ENCODE measurements at regions not wholly inside any gene's neighbourhood (a gene's known extent, or its start where the extent isn't known, plus 50 kb on each side); places are given as distances from the start of the nearest gene placed in this dataset.

DNA sequence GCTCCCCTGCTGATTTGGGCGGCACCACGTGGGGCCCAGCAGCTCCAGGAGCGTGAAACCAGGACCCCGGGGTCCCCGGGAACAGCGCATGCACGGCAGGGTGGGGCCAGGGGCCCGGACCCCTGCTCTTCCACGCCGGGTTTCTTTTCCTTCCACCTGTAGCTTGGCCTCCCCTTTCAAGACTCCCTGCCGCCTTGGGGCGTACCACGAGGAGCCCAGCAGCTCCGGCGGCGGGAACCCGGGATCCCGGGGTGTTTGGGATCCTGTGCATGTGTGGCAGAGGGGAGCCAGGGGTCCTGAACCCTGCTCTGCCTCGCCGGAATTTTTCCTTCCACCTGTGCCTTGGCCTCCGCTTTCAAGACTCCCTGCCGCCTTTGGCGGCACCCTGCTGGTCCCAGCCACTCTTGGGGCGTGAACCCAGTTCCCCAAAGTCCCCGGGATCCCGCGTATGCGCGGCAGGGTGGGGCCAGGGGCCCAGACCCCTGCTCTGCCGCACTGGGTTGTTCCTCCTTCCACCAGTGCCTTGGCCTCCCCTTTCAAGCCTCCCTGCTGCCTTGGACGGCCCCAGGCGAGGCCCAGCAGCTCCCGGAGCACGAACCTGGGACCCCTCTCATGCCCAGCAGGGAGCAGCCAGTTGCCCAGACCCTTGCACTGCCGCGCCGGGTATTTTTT lies 322.7 kb downstream of the ALG10 start:
- POLR2A ChIA-PET: no interaction called here
- H3K9me3 ChIP-seq (ENCODE audit: low read length): no peaks in the 10 kb centered on the region

DNA sequence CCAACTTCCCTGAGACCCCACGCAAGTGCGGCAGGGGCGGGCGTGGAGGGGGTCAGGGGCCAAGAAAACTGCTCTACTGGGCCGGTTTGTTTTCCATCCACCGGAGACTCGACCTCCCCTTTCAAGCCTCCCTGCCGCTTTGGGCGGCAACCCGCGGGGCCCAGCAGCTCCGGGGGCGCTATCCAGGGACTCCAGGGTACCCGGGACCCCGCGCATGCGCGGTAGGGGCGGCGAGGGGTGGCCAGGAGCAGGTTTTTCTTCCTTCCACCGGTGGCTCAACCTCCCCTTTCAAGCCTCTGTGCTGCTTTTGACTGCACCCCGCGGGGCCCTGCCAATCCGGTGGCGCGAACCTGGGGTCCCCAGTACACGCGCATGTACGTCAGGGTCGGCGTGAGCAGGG lies 323.5 kb downstream of the ALG10 start:
- CTCF ChIA-PET: no interaction called here
- Mint-ChIP-seq H3K4me1 (no peaks in the 10 kb centered on the region), H3K4me3 (no peak overlapping the region), H3K27me3 (no peaks in the 10 kb centered on the region), H3K36me3 (no peaks in the 10 kb centered on the region), H3K27ac (no peak overlapping the region), H3K9me3 (peaks cover 0 to 12% (median 5%) of the 10 kb centered on the region in 5 donors)
- Histone ChIP-seq H3K4me3 (ENCODE audit: low read length) (no peak overlapping the region), H3K9me3 (ENCODE audit: low read length) (no peaks in the 10 kb centered on the region), H3K4me1 (ENCODE audit: insufficient read depth, low read length) (no peaks in the 10 kb centered on the region), H3K27ac (ENCODE audit: low read depth, low read length) (no peak overlapping the region), H3K27me3 (ENCODE audit: insufficient read depth, low read length, poor library complexity, severe bottlenecking) (no peaks in the 10 kb centered on the region), H3K36me3 (ENCODE audit: insufficient read depth, low read length) (no peaks in the 10 kb centered on the region)
- POLR2A ChIA-PET: no interaction called here
- no peak for DNase-seq

More for the DNA sequence above, 322.7 kb downstream of the ALG10 start:
- Mint-ChIP-seq H3K27me3 (no peaks in the 10 kb centered on the region), H3K4me1 (no peaks in the 10 kb centered on the region), H3K27ac (no peak overlapping the region), H3K9me3 (peaks cover 0 to 17% (median 6%) of the 10 kb centered on the region in 5 donors), H3K36me3 (no peaks in the 10 kb centered on the region), H3K4me3 (no peak overlapping the region)
- CTCF ChIA-PET: no interaction called here
- no peak overlapping the region for H3K27ac ChIP-seq (ENCODE audit: low read depth, low read length)
- no peaks in the 10 kb centered on the region for H3K36me3 ChIP-seq (ENCODE audit: insufficient read depth, low read length)
- H3K4me1 ChIP-seq (ENCODE audit: insufficient read depth, low read length): no peaks in the 10 kb centered on the region
- no peaks in the 10 kb centered on the region for H3K27me3 ChIP-seq (ENCODE audit: insufficient read depth, low read length, poor library complexity, severe bottlenecking)
- H3K4me3 ChIP-seq (ENCODE audit: low read length): no peak overlapping the region
- no peak for DNase-seq

GRCh38 chr12:34346372-34347034 lies 324.2 kb downstream of the ALG10 start:
- Histone ChIP-seq H3K36me3 (ENCODE audit: insufficient read depth, low read length) (no peaks in the 10 kb centered on the region), H3K4me1 (ENCODE audit: insufficient read depth, low read length) (no peaks in the 10 kb centered on the region), H3K4me3 (ENCODE audit: low read length) (no peak overlapping the region), H3K27me3 (ENCODE audit: insufficient read depth, low read length, poor library complexity, severe bottlenecking) (no peaks in the 10 kb centered on the region), H3K27ac (ENCODE audit: low read depth, low read length) (no peak overlapping the region), H3K9me3 (ENCODE audit: low read length) (no peaks in the 10 kb centered on the region)
- ChIA-PET CTCF (no interaction called here), POLR2A (no interaction called here)
- H3K36me3 Mint-ChIP-seq: no peaks in the 10 kb centered on the region
- H3K9me3 Mint-ChIP-seq: peaks cover 0 to 11% (median 5%) of the 10 kb centered on the region in 5 donors
- no peak overlapping the region for H3K27ac Mint-ChIP-seq
- DNase-seq: no peak
- no peaks in the 10 kb centered on the region for H3K4me1 Mint-ChIP-seq
- H3K27me3 Mint-ChIP-seq: no peaks in the 10 kb centered on the region
- no peak overlapping the region for H3K4me3 Mint-ChIP-seq

DNA sequence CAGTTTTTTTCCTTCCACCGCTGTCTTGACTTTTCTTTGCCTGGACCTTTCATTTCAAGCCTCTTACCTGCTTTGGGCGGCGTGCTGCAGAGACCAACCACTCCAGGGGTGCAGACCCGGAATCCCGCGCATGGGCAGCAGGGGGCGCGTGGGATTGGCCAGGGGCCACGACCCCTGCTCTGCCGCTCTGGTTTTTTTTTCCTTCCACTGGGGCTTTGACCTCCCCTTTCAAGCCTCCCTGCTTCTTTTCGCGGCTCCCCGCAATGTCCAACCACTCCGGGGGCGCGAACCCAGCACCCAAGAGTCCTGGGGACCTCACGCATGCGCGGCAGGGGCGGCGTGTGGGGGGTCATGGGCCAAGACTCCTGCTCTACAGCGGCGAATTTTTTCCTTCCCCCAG lies 325.1 kb downstream of the ALG10 start:
- no peaks in the 10 kb centered on the region for H3K27me3 Mint-ChIP-seq
- no peak overlapping the region for H3K27ac Mint-ChIP-seq
- no peaks in the 10 kb centered on the region for H3K27me3 ChIP-seq (ENCODE audit: insufficient read depth, low read length, poor library complexity, severe bottlenecking)
- DNase-seq: no peak
- peaks cover 0 to 9% (median 5%) of the 10 kb centered on the region in 5 donors for H3K9me3 Mint-ChIP-seq
- ChIA-PET CTCF (no interaction called here), POLR2A (no interaction called here)
- H3K36me3 Mint-ChIP-seq: no peaks in the 10 kb centered on the region
- no peaks in the 10 kb centered on the region for H3K4me1 Mint-ChIP-seq
- no peak overlapping the region for H3K4me3 Mint-ChIP-seq
- H3K9me3 ChIP-seq (ENCODE audit: low read length): no peaks in the 10 kb centered on the region
- H3K27ac ChIP-seq (ENCODE audit: low read depth, low read length): no peak overlapping the region
- no peak overlapping the region for H3K4me3 ChIP-seq (ENCODE audit: low read length)
- no peaks in the 10 kb centered on the region for H3K36me3 ChIP-seq (ENCODE audit: insufficient read depth, low read length)
- no peaks in the 10 kb centered on the region for H3K4me1 ChIP-seq (ENCODE audit: insufficient read depth, low read length)

- Histone ChIP-seq H3K27me3 (ENCODE audit: insufficient read depth, low read length, poor library complexity, severe bottlenecking) (no peaks in the 10 kb centered on the region), H3K27ac (ENCODE audit: low read depth, low read length) (no peak overlapping the region), H3K4me1 (ENCODE audit: insufficient read depth, low read length) (no peaks in the 10 kb centered on the region), H3K36me3 (ENCODE audit: insufficient read depth, low read length) (no peaks in the 10 kb centered on the region), H3K9me3 (ENCODE audit: low read length) (no peaks in the 10 kb centered on the region), H3K4me3 (ENCODE audit: low read length) (no peak overlapping the region)
- POLR2A ChIA-PET: no interaction called here
- no peaks in the 10 kb centered on the region for H3K4me1 Mint-ChIP-seq
- peaks cover 0 to 7% (median 5%) of the 10 kb centered on the region in 5 donors for H3K9me3 Mint-ChIP-seq
- H3K4me3 Mint-ChIP-seq: no peak overlapping the region
- H3K36me3 Mint-ChIP-seq: no peaks in the 10 kb centered on the region
- H3K27me3 Mint-ChIP-seq: no peaks in the 10 kb centered on the region
- DNase-seq: no peak
- no peak overlapping the region for H3K27ac Mint-ChIP-seq
- CTCF ChIA-PET: no interaction called here
Observed at GRCh38 chr12:34348064-34348463, 325.8 kb downstream of the ALG10 start.

DNA sequence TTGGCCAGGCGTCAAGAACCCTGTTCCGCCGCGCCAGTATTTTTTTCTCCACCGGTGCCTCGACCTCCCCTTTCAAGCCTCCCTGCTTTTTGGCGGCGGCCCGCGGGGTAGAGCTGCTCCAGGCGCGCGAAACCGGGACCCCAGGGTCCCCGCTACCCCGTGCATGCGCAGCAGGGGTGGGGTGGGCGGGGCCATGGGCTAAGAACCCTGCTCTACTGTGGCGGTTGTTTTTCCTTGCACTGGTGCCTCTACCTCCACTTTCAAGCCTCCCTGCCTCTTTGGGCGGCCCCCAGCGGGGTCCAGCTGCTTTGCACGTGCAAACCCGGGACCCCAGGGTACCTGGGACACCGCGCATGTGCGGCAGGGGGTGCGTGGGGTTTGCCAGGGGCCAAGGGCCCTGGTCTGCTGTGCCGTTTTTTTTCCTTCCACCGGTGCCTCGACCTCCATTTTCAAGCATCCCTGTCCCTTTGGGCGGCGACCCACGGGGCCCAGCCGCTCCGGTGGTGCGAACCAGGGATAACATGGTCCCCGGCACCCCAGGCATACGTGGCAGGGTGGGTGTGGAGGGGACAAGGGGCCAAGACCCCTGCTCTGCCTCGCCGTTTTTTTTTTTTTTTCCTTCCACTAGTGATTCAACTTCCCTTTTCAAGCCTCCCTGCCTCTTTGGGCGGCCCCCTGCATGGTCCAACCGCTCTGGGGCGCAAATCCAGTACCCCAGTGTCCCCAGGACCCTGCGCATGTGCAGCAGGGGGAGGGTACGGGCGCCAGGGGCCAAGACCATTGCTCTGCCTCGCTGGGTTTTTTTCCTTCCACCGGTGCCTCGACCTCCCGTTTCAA lies 326.8 kb downstream of the ALG10 start:
- CTCF ChIA-PET: no interaction called here
- H3K36me3 Mint-ChIP-seq: no peaks in the 10 kb centered on the region

GRCh38 chr12:34349673-34349961 lies 327.3 kb downstream of the ALG10 start:
- H3K27ac Mint-ChIP-seq: no peak overlapping the region
- no peaks in the 10 kb centered on the region for H3K9me3 ChIP-seq (ENCODE audit: low read length)
- no peaks in the 10 kb centered on the region for H3K36me3 ChIP-seq (ENCODE audit: insufficient read depth, low read length)
- no peak overlapping the region for H3K4me3 ChIP-seq (ENCODE audit: low read length)
- no peaks in the 10 kb centered on the region for H3K27me3 ChIP-seq (ENCODE audit: insufficient read depth, low read length, poor library complexity, severe bottlenecking)
- no peaks in the 10 kb centered on the region for H3K27me3 Mint-ChIP-seq
- H3K27ac ChIP-seq (ENCODE audit: low read depth, low read length): no peak overlapping the region
- no peak for DNase-seq
- H3K36me3 Mint-ChIP-seq: no peaks in the 10 kb centered on the region
- no peaks in the 10 kb centered on the region for H3K4me1 ChIP-seq (ENCODE audit: insufficient read depth, low read length)
- POLR2A ChIA-PET: no interaction called here
- CTCF ChIA-PET: no interaction called here
- H3K9me3 Mint-ChIP-seq: peaks cover 0 to 6% (median 4%) of the 10 kb centered on the region in 5 donors
- H3K4me3 Mint-ChIP-seq: no peak overlapping the region
- no peaks in the 10 kb centered on the region for H3K4me1 Mint-ChIP-seq

More for the DNA sequence above, 326.8 kb downstream of the ALG10 start:
- no peaks in the 10 kb centered on the region for H3K27me3 Mint-ChIP-seq
- H3K4me3 Mint-ChIP-seq: no peak overlapping the region
- no peaks in the 10 kb centered on the region for H3K4me1 ChIP-seq (ENCODE audit: insufficient read depth, low read length)
- H3K27me3 ChIP-seq (ENCODE audit: insufficient read depth, low read length, poor library complexity, severe bottlenecking): no peaks in the 10 kb centered on the region
- POLR2A ChIA-PET: no interaction called here
- no peak for DNase-seq
- H3K36me3 ChIP-seq (ENCODE audit: insufficient read depth, low read length): no peaks in the 10 kb centered on the region
- no peaks in the 10 kb centered on the region for H3K4me1 Mint-ChIP-seq
- no peak overlapping the region for H3K27ac ChIP-seq (ENCODE audit: low read depth, low read length)
- H3K4me3 ChIP-seq (ENCODE audit: low read length): no peak overlapping the region
- H3K27ac Mint-ChIP-seq: no peak overlapping the region
- H3K9me3 Mint-ChIP-seq: peaks cover 0 to 6% (median 3%) of the 10 kb centered on the region in 5 donors
- H3K9me3 ChIP-seq (ENCODE audit: low read length): no peaks in the 10 kb centered on the region

All from CD8-positive, alpha-beta memory T cell (primary cell).